ENCODE measurements at regions not wholly inside any gene's neighbourhood (a gene's known extent, or its start where the extent isn't known, plus 50 kb on each side); places are given as distances from the start of the nearest gene placed in this dataset.

DNA sequence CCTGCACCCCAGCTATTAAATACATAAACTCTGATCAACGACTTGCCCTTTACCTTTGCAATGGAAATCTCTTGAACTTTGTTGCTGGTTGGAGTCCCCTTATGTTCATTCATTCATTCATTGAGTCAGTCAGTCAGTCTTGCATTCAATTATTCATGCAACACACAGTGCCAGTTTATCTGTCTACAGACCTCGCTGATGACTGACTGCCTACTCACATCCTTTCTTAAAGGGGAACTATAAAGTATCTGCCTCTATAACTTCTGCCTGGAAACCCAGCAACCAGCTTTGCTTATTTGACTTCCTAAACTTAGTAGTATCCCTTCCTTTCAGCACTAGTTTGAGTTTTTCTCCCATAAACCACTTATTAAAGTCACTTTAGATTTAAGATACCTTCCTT is 620.8 kb upstream of the ADGRL3 start:
- Mint-ChIP-seq H3K4me3 (ENCODE audit: low read depth) (no peak overlapping the region), H3K27me3 (ENCODE audit: low read depth) (no peaks in the 10 kb centered on the region), H3K27ac (no peak overlapping the region), H3K4me1 (ENCODE audit: low read depth) (no peaks in the 10 kb centered on the region), H3K9me3 (peaks cover 26% of the 10 kb centered on the region), H3K36me3 (ENCODE audit: low read depth) (no peaks in the 10 kb centered on the region)
- DNase-seq (ENCODE audit: low spot score), result no peak
- intact Hi-C loops (cut with micrococcal nuclease), result no loop called here

DNA sequence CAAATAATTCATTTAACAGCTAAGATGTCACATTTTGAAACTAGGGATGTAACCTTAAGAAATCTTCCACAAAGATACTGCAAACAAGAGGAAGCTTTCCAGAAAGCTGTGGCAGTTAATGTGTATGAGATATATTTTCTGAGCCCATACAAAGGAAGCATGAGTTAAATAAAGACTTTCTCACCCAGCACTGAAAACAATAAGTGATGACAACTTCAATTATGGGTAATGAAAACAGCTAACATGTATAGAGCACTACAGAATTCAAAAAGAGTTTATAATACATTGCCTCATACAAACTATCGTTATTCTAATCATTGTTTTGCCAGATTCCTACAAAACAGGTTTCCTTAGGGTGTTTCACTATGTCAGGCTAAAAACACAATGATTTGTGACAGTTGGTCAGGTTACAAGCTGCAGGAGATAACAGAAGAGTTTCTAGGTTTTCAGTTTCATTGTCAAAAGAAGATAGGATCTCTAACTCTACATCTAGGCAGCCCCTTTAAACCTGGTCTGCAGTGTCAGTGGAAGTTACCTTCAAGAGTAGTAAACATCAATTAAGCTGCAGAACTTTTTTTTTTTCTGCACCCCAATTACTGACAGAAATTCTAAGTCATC is 618.1 kb upstream of the ADGRL3 start:
- Mint-ChIP-seq H3K27me3 (ENCODE audit: low read depth) (no peaks in the 10 kb centered on the region), H3K4me1 (ENCODE audit: low read depth) (no peaks in the 10 kb centered on the region), H3K36me3 (ENCODE audit: low read depth) (no peaks in the 10 kb centered on the region), H3K9me3 (peaks cover 25% of the 10 kb centered on the region), H3K4me3 (ENCODE audit: low read depth) (no peak overlapping the region), H3K27ac (no peak overlapping the region)
- intact Hi-C loops (cut with micrococcal nuclease), result no loop called here
- no peak for DNase-seq (ENCODE audit: low spot score)

DNA sequence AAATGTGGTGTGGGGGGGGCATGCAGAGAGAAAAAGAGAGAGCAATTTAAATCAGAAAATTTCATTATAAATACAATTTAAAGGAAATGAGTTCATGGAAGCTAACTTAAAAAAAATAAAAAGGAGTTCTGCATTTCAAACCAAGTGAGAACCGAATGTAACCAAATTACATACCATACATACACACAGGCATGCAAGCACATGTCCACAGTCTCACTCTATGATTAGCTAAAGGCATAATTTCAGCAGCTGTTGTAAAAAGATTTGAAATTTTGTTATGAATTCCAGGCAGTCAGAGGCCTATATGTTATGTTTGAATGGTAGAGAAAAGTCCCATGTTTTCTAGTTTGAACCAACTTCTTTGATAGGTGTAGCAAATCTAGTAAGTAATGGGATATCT is 611.6 kb upstream of the ADGRL3 start:
- Mint-ChIP-seq H3K27ac (no peak overlapping the region), H3K9me3 (peaks cover 27% of the 10 kb centered on the region), H3K4me1 (ENCODE audit: low read depth) (no peaks in the 10 kb centered on the region), H3K36me3 (ENCODE audit: low read depth) (no peaks in the 10 kb centered on the region), H3K27me3 (ENCODE audit: low read depth) (no peaks in the 10 kb centered on the region), H3K4me3 (ENCODE audit: low read depth) (no peak overlapping the region)
- no peak for DNase-seq (ENCODE audit: low spot score)
- intact Hi-C loops (cut with micrococcal nuclease), result no loop called here

DNA sequence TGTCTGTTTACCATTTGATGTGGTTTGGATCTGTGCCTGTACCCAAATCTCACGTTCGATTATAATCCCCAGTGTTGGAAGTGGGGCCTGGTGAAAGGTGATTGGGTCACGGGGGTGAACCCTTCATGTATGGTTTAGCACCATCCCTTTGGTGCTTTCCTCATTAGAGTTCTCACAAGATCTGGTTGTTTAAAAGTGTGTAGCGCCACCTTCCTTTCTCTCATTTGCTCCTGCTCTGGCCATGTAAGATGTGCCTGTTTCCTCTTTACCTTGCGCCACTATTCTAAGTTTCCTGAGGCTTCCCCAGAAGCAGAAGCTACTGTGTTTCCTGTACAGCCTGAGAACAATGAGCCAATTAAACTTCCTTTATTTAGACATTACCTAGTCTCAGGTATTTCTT is 610.7 kb upstream of the ADGRL3 start:
- Mint-ChIP-seq H3K9me3 (peaks cover 28% of the 10 kb centered on the region), H3K27ac (no peak overlapping the region), H3K4me1 (ENCODE audit: low read depth) (no peaks in the 10 kb centered on the region), H3K4me3 (ENCODE audit: low read depth) (no peak overlapping the region), H3K27me3 (ENCODE audit: low read depth) (no peaks in the 10 kb centered on the region), H3K36me3 (ENCODE audit: low read depth) (no peaks in the 10 kb centered on the region)
- no peak for DNase-seq (ENCODE audit: low spot score)
- intact Hi-C loops (cut with micrococcal nuclease), result no loop called here

DNA sequence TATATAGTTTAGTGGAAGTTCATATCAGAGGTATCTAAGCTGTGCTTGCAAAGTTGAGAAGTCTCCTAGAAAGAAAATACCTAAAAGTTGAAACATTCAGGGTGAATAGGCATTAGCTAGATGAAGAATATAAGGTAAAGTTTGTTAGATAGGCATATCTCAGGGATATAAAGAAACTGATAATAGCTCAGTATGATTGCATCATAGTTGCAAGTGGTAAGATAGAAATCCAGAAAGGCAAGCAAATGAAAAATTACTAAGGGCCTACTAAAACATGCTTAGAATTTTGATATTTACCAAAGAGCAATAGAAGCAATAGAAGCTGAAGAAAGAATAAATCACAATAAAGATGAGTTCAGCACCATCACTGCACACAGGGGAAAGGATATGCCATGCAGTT is 610.0 kb upstream of the ADGRL3 start:
- DNase-seq (ENCODE audit: low spot score), result no peak
- H3K36me3 Mint-ChIP-seq (ENCODE audit: low read depth), result no peaks in the 10 kb centered on the region
- no peak overlapping the region for H3K4me3 Mint-ChIP-seq (ENCODE audit: low read depth)
- H3K9me3 Mint-ChIP-seq, result peaks cover 32% of the 10 kb centered on the region
- intact Hi-C loops (cut with micrococcal nuclease), result no loop called here
- no peaks in the 10 kb centered on the region for H3K27me3 Mint-ChIP-seq (ENCODE audit: low read depth)
- H3K4me1 Mint-ChIP-seq (ENCODE audit: low read depth), result no peaks in the 10 kb centered on the region
- H3K27ac Mint-ChIP-seq, result no peak overlapping the region

DNA sequence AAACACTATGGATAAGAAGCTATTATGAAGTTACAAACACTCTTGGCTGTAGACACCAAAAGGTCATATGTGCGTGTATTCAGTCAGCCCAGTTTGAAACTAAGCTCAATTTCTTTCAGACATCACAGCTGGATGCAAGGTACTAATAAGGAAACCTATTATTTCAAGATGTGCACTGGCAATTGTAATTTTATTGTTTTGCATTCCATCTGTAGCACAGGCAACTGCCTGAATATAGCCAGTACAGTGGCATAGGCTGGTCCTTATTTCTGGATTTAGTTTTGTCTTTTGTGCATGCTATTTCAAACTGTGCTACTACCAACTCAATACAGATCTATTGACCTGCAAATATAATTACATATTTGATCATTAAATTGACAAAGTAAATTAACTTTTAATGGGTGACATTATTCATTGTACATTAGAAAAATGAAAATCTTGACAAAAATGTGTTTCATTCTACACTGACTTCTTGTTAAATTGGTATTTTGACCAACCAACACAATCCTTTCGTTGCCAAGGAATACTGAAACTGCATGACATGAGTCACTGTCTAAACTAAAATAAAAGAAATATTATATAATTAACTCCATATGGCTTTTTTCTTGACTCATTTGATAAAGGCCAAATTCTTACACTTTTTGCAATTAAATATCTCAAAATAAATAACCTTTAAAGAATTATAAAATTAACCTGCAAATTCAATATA is 594.3 kb upstream of the ADGRL3 start:
- Mint-ChIP-seq H3K27me3 (ENCODE audit: low read depth) (no peaks in the 10 kb centered on the region), H3K9me3 (peaks cover 45% of the 10 kb centered on the region), H3K27ac (no peak overlapping the region), H3K4me3 (ENCODE audit: low read depth) (no peak overlapping the region), H3K4me1 (ENCODE audit: low read depth) (no peaks in the 10 kb centered on the region), H3K36me3 (ENCODE audit: low read depth) (no peaks in the 10 kb centered on the region)
- intact Hi-C loops (cut with micrococcal nuclease), result no loop called here
- no peak for DNase-seq (ENCODE audit: low spot score)

DNA sequence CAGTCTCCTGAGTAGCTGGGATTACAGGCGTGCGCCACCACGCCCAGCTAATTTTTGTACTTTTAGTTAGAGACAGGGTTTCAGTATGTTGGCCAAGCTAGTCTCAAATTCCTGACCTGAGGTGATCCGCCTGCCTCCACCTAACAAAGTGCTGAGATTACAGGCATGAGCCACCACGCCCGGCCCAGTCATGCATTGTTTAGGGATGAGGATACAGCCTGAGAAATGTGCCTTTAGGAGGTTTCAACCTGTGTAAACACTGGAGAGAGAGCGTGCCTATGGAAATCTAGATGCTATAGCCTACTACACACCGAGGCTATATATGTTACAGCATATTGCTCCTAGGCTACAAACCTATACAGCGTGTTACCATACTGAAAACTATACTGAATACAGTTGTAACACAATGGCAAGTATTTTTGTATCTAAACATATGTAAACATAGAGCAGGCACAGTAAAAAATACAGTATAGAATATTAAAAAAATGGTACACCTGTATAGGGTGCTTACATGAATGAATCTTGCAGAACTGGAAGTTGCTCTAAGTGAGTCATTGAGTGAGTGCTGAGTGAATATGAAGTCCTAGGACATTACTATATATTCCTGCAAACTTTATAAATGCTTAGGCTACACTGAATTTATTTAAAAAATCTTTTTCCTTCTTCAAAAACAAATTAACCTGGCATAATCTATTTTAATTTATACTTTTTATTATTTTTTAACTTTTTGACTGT is 588.2 kb upstream of the ADGRL3 start:
- H3K9me3 Mint-ChIP-seq, result peaks cover 42% of the 10 kb centered on the region
- intact Hi-C loops (cut with micrococcal nuclease), result no loop called here
- H3K27me3 Mint-ChIP-seq (ENCODE audit: low read depth), result no peaks in the 10 kb centered on the region
- H3K4me1 Mint-ChIP-seq (ENCODE audit: low read depth), result no peaks in the 10 kb centered on the region
- no peak overlapping the region for H3K27ac Mint-ChIP-seq
- no peaks in the 10 kb centered on the region for H3K36me3 Mint-ChIP-seq (ENCODE audit: low read depth)
- no peak overlapping the region for H3K4me3 Mint-ChIP-seq (ENCODE audit: low read depth)
- DNase-seq (ENCODE audit: low spot score), result no peak

DNA sequence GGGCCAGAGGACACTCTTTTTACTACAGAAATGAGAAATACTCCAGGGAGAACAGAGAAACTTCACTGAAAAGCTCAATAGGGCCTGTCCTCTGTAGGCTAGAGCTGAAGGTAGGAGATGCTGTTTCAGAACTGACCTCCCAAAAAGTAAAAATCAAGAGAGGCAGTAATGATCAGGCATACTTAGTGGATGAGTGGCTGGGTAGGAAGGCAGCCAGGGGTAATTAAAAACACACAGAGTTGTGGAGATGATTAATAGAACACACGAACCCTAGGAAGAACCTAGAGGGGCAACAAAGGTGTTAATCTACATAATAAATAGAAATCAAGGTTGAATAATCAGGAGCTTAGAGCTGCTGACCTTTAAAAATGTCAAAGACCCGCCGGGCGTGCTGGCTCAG is 582.4 kb upstream of the ADGRL3 start:
- intact Hi-C loops (cut with micrococcal nuclease), result no loop called here
- Mint-ChIP-seq H3K27me3 (ENCODE audit: low read depth) (no peaks in the 10 kb centered on the region), H3K36me3 (ENCODE audit: low read depth) (no peaks in the 10 kb centered on the region), H3K4me3 (ENCODE audit: low read depth) (no peak overlapping the region), H3K4me1 (ENCODE audit: low read depth) (no peaks in the 10 kb centered on the region), H3K27ac (no peak overlapping the region), H3K9me3 (peaks cover 38% of the 10 kb centered on the region)
- DNase-seq (ENCODE audit: low spot score), result no peak

DNA sequence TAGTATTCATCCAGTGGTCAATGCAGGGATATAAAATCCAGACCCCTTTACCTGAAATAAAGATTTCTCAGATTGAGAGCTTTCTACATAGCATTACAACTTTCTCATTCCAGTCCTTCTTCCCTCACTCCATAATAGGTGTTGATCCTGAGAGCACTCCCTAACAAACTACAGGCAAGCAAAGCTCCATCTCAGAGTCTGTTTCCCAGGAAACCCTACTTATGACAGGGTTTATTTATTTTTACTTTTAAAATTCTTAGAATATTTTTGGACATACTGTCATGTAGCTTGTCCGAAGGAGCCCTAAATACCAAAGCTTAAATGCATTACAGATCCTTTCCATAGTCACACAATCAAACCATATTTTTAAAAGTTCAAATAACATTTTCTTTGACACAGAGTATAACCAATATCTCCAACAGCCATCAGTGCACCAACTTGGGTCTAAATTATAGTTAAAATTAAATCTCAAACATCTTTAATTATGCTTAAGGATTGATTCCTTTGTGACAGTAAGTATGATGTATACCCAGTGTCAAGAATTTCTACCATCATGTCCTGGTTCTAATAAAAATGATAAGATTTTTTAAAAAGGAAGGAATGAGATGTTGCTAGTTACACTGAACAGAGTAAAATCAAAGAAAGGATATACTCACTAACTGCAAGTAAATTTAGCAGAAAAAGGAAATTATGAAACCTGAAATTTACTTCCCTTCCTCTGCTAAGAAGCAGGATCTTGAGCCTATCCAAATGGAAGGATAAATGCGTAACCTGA is 580.4 kb upstream of the ADGRL3 start:
- Mint-ChIP-seq H3K4me3 (ENCODE audit: low read depth) (no peak overlapping the region), H3K9me3 (peaks cover 35% of the 10 kb centered on the region), H3K36me3 (ENCODE audit: low read depth) (no peaks in the 10 kb centered on the region), H3K27ac (no peak overlapping the region), H3K4me1 (ENCODE audit: low read depth) (no peaks in the 10 kb centered on the region), H3K27me3 (ENCODE audit: low read depth) (no peaks in the 10 kb centered on the region)
- intact Hi-C loops (cut with micrococcal nuclease), result no loop called here
- DNase-seq (ENCODE audit: low spot score), result no peak

DNA sequence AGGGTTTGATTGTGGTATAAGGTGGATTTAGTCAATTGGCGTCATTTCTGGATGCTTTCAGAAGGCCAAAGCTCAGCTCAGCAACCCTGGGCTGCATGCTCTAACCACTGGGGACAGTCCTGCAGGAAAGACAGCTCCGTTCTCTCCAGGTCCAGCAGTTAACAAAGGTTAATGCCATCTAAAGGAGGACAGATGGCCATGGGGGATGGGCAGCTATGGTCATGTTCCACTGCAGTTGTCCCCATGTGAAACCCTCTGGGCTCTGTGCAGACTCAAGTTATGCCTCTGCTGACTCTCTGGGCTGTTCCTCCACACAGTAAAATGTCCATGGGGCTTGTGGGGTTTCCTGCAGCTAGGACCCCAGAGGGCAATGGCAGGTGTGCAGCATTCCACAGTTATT is 562.1 kb upstream of the ADGRL3 start:
- no peak for DNase-seq (ENCODE audit: low spot score)
- peaks cover 50% of the 10 kb centered on the region for H3K9me3 Mint-ChIP-seq
- intact Hi-C loops (cut with micrococcal nuclease), result no loop called here
- no peak overlapping the region for H3K4me3 Mint-ChIP-seq (ENCODE audit: low read depth)
- H3K36me3 Mint-ChIP-seq (ENCODE audit: low read depth), result no peaks in the 10 kb centered on the region
- H3K27ac Mint-ChIP-seq, result no peak overlapping the region
- H3K27me3 Mint-ChIP-seq (ENCODE audit: low read depth), result no peaks in the 10 kb centered on the region
- H3K4me1 Mint-ChIP-seq (ENCODE audit: low read depth), result no peaks in the 10 kb centered on the region

DNA sequence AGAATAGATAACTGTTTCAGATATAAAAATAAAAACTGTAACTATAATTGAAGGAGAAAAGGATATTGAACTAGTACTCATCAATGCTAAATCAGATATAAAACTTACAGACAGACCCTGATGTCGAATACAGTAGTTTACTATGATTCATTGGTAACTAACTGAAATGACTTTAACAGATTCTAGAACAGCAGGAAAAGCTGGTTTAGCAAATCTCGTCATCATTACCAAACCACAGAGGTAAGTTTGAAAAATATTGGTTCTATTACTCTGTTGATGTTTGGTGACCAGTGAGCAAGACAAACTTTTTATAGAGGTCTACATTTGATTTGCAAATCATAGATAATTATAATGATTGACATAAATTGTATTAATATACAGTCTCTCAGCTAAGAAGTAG is 551.4 kb upstream of the ADGRL3 start:
- intact Hi-C loops (cut with micrococcal nuclease), result no loop called here
- Mint-ChIP-seq H3K27ac (no peak overlapping the region), H3K36me3 (ENCODE audit: low read depth) (no peaks in the 10 kb centered on the region), H3K9me3 (peaks cover 28% of the 10 kb centered on the region), H3K4me3 (ENCODE audit: low read depth) (no peak overlapping the region), H3K4me1 (ENCODE audit: low read depth) (no peaks in the 10 kb centered on the region), H3K27me3 (ENCODE audit: low read depth) (no peaks in the 10 kb centered on the region)
- DNase-seq (ENCODE audit: low spot score), result no peak

DNA sequence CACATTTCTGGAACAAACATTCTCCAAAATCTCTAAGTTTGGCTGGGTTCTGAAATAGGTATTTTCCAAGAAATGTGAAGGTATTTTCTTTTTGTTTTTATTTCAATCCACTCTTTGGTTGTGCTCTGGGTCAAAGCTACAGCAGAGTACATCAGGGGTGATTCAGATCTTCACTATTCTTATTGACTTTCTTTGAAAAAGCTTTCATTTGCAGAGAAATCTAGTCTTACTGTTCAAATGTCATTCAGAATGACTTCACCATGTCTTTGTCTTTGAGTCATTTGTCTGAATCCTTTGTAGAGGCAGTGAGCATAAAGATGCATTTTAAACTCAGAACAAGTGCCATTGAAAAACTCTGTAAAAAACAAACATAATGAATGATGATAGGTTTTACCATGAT is 547.2 kb upstream of the ADGRL3 start:
- Mint-ChIP-seq H3K4me3 (ENCODE audit: low read depth) (no peak overlapping the region), H3K36me3 (ENCODE audit: low read depth) (no peaks in the 10 kb centered on the region), H3K4me1 (ENCODE audit: low read depth) (no peaks in the 10 kb centered on the region), H3K27ac (no peak overlapping the region), H3K27me3 (ENCODE audit: low read depth) (no peaks in the 10 kb centered on the region), H3K9me3 (peaks cover 38% of the 10 kb centered on the region)
- no peak for DNase-seq (ENCODE audit: low spot score)
- intact Hi-C loops (cut with micrococcal nuclease), result no loop called here

DNA sequence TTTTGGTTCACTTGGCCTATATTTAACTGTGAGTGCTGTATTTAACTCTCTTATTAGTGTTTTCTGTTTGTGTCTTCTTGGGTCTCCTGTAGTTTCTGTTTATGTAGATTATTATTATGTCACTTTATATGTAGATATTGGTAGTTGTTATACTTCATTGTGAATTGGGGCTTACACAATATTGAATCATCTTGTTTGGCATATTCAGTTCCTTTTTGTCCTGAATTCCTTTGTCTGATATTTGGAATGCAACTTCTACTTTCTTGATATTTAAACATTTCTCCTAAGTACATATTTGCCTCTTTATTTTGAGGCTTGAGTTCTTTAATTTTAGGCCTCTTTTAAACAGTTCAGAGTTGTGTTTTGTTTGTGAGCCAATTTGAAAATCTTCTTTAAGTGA is 544.8 kb upstream of the ADGRL3 start:
- Mint-ChIP-seq H3K9me3 (peaks cover 31% of the 10 kb centered on the region), H3K4me1 (ENCODE audit: low read depth) (no peaks in the 10 kb centered on the region), H3K27me3 (ENCODE audit: low read depth) (no peaks in the 10 kb centered on the region), H3K27ac (no peak overlapping the region), H3K4me3 (ENCODE audit: low read depth) (no peak overlapping the region), H3K36me3 (ENCODE audit: low read depth) (no peaks in the 10 kb centered on the region)
- intact Hi-C loops (cut with micrococcal nuclease), result no loop called here
- DNase-seq (ENCODE audit: low spot score), result no peak

Measured in activated T-helper 2 cell treated with anti-CD3 and anti-CD28 coated beads, Interferon-gamma antibody, Interleukin-2, Interleukin-4, amounts not matched to agents 10 μg/mL and 5 μg/mL and 100 μg/mL, durations not matched to agents 14 hours and 24 hours and 36 hours (primary cell).